ENCODE measurements at regions not wholly inside any gene's neighbourhood (a gene's known extent, or its start where the extent isn't known, plus 50 kb on each side); places are given as distances from the start of the nearest gene placed in this dataset.
"Not testable (repeated sequence)": the region's sequence is repeated elsewhere in the genome, so short reads cannot be mapped to it uniquely, and the experiment has no call there.

GRCh38 chr15:20591936-20592335 is 50.3 kb upstream of the GOLGA6L6 start:
- H3K36me3 ChIP-seq; H3K4me1 ChIP-seq; DNase-seq; H3K27ac ChIP-seq; H3K27me3 ChIP-seq; H3K9me3 ChIP-seq (replicated peaks); H3K4me3 ChIP-seq: not testable (repeated sequence)

Data from SJCRH30 (cell line).